GM12865 (cell line): ENCODE measurements at regions not wholly inside any gene's neighbourhood (a gene's known extent, or its start where the extent isn't known, plus 50 kb on each side); places are given as distances from the start of the nearest gene placed in this dataset.

ENCODE experiments used
- DNase-seq: peaks from one replicate; pipeline ENCODE4 v3.0.0; 2010; ENCODE audit warnings: low read depth
- H3K4me3 ChIP-seq: 2 replicates; pipeline ENCODE4 v1.5.1; 2011; ENCODE audit warnings: mild to moderate bottlenecking, low read depth, low read length, control low read depth
- TF ChIP-seq, protein P1 (sequence below): IDR thresholded peaks from 2 replicates; pipeline ENCODE4 v1.5.1; 2011; ENCODE audit warnings: low read length, control low read depth, low read depth, inconsistent platforms; ENCODE audit not compliant: insufficient read depth; ENCODE audit errors: missing control alignments

DNA sequence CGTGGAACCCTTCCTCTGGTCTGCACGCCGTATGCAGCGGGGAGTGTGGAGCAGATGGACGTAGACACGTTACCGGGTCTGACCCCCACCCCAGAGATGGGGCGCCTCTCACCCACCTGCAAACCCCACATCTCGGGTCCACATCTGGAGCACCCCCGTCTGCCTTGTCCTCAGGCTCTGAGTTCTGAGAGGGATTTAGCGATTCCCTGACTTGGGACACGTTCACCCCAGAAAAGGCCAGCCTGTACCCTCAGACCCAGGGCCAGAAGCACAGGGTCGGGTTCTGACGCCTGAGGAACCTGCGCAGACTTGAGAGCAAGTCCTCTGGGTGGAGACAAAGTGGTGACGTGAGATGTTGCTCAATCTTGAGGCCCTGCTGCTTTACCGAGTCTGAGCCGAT is 1138.5 kb downstream of the BRD1 start:
- H3K4me3 ChIP-seq, result no peak overlapping the region
- no peak for DNase-seq
- TF ChIP-seq, protein P1, sequence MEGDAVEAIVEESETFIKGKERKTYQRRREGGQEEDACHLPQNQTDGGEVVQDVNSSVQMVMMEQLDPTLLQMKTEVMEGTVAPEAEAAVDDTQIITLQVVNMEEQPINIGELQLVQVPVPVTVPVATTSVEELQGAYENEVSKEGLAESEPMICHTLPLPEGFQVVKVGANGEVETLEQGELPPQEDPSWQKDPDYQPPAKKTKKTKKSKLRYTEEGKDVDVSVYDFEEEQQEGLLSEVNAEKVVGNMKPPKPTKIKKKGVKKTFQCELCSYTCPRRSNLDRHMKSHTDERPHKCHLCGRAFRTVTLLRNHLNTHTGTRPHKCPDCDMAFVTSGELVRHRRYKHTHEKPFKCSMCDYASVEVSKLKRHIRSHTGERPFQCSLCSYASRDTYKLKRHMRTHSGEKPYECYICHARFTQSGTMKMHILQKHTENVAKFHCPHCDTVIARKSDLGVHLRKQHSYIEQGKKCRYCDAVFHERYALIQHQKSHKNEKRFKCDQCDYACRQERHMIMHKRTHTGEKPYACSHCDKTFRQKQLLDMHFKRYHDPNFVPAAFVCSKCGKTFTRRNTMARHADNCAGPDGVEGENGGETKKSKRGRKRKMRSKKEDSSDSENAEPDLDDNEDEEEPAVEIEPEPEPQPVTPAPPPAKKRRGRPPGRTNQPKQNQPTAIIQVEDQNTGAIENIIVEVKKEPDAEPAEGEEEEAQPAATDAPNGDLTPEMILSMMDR, result no peak

DNA sequence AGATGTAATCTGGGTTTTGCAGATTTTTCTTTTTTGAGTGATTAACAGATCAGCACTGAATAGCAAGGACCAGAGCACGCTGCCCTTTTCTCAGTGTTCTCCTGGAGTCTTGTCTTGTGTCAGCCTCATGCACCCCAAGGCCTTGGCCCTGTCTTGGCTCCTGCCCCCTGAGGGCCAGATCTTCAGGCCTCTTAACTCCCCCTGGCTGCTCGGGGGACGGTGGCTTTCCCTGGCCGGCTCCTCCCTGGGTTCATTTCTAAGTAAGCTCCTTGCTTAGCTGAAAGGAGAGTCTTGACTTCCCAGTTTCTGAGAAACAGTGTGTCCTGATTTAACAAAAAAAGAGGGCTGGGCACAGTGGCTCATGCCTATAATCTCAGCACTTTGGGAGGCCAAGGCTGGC is 1139.3 kb downstream of the BRD1 start:
- no peak overlapping the region for H3K4me3 ChIP-seq
- DNase-seq, result no peak
- TF ChIP-seq, protein P1, result no peak

DNA sequence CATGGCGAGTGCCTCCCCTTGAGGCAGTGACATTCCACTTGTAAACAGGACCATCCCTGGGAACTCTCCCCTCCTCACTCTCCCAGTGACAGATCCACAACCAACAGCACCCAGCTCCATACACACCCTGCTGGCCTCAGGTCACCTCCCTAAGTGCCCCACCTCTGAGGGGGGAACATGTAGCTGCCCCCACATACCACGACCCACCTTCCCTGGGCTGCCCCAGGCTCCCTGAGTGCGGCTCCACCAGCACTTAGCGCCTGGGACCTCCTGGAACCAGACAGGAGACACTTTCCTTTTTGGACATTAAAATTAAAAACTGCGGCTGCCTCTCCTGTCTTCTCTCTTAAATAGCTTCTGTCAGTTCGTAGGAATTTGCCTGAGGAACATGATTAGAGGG is 1140.1 kb downstream of the BRD1 start:
- TF ChIP-seq, protein P1, result no peak
- H3K4me3 ChIP-seq, result no peak overlapping the region
- no peak for DNase-seq

DNA sequence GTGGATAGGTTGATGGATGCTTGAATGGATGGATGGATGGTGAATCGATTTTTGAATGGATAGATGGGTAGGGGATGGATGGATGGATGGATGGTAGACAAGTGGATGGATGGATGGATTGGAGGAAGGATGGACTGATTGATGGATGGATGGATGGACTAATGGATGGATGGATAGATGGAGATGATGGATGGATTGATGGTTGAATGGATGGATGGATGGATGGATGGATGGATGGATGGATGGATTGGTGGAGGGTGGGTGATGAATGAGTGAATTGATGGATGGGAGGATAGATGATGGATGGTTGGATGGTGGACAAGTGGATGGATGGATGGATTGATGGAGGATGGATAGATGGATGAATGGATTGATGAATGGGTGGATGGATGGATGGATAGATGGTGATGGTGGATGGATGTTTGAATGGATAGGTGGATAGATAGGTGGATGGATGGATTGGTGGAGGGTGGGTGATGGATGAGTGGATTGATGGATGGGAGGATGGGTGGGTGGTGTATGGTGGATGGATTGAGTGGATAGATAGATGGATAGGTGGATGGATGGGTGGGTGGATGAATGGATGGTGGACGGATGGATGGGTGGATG is 1140.9 kb downstream of the BRD1 start:
- no peak for DNase-seq
- TF ChIP-seq, protein P1, result no peak
- H3K4me3 ChIP-seq, result no peak overlapping the region

DNA sequence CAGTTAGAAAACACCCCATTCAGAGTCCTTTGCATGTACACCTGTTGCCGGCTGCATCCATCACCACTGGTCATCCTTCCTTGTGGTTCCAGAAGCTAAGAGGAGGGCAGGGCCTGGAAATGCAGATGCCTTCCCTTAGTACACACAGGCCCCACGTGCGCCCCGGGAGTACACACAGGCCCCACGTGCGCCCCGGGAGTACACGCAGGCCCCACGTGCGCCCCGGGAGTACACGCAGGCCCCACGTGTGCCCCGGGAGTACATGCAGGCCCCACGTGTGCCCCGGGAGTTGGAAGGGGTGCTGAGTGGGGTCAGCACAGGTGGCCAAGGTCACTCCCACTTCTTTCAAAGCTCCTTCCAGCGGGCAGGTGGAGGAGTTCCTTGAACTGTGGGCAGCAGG is 1141.9 kb downstream of the BRD1 start:
- TF ChIP-seq, protein P1, result no peak
- H3K4me3 ChIP-seq, result no peak overlapping the region
- DNase-seq, result no peak

DNA sequence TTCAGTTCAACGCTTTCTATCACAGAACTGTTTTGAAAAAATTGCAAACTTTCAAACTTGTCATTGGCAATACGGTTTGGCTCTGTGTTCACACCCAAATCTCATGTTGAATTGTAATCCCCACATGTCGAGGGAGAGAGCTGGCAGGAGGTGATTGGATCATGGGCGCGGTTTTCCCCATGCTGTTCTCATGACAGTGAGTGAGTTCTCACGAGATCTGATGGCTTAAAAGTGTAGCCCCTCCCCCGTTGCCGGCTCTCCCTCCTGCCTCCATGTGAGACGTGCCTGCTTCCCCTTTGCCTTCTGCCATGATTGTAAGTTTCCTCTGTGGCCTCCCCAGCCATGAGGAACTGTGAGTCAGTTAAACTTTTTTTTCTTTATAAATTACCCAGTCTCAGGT is 1144.0 kb downstream of the BRD1 start:
- DNase-seq, result no peak
- TF ChIP-seq, protein P1, result no peak
- no peak overlapping the region for H3K4me3 ChIP-seq

DNA sequence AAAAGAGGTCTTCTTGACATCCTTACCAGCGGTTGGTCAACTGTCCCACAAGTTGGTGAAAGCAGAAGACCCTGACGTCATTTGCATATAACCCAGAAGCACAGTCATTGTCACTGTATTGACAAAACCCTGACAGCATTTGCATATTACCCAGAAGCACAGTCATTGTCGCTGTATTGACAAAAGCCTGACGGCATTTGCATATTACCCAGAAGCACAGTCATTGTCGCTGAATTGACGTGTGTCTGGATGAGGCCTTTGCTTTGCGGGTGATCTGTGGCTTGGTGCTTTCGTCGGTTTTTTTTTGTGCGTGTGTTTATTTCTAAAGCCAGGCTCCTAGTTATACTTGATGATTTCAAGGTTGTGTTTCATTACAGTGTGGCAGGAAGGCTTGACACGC is 1145.2 kb downstream of the BRD1 start:
- no peak for DNase-seq

More for the DNA sequence above, 1145.2 kb downstream of the BRD1 start:
- TF ChIP-seq, protein P1, result no peak
- H3K4me3 ChIP-seq, result no peak overlapping the region
